Mucosa of rectum (tissue), 2 donors: ENCODE measurements at regions not wholly inside any gene's neighbourhood (a gene's known extent, or its start where the extent isn't known, plus 50 kb on each side); places are given as distances from the start of the nearest gene placed in this dataset.
"Not testable (repeated sequence)": the region's sequence is repeated elsewhere in the genome, so short reads cannot be mapped to it uniquely, and the experiment has no call there.

Experiments used
- H3K27ac ChIP-seq, 2 donors: one replicate each; pipeline ENCODE4 v1.7.0; 2013; ENCODE audit warnings: inconsistent platforms in 2 of 2, low read depth in 2 of 2, low read length in 2 of 2
- H3K27me3 ChIP-seq, 2 donors: one replicate each; pipeline ENCODE4 v1.7.0; 2013; ENCODE audit warnings: low read length in 2 of 2; ENCODE audit not compliant: control insufficient read depth in 2 of 2, insufficient read depth in 2 of 2
- H3K36me3 ChIP-seq, 2 donors: one replicate each; pipeline ENCODE4 v1.7.0; 2013; ENCODE audit warnings: low read length in 2 of 2; ENCODE audit not compliant: control insufficient read depth in 2 of 2, insufficient read depth in 2 of 2
- H3K4me1 ChIP-seq, 2 donors: one replicate each; pipeline ENCODE4 v1.7.0; 2013; ENCODE audit warnings: low read length in 2 of 2, mild to moderate bottlenecking in 1 of 2; ENCODE audit not compliant: control insufficient read depth in 2 of 2, insufficient read depth in 2 of 2
- H3K4me3 ChIP-seq, 2 donors: one replicate each; pipeline ENCODE4 v1.7.0; 2013; ENCODE audit warnings: low read length in 2 of 2
- H3K9ac ChIP-seq, 2 donors: one replicate each; pipeline ENCODE4 v1.7.0; 2013; ENCODE audit warnings: low read length in 2 of 2, low read depth in 1 of 2, mild to moderate bottlenecking in 1 of 2
- H3K9me3 ChIP-seq, 2 donors: one replicate each; pipeline ENCODE4 v1.7.0; 2013; ENCODE audit warnings: low read length in 2 of 2; ENCODE audit not compliant: control insufficient read depth in 2 of 2
- donor health status: healthy.
- donor health status: Normal muscosa, but diverticular disease.

DNA sequence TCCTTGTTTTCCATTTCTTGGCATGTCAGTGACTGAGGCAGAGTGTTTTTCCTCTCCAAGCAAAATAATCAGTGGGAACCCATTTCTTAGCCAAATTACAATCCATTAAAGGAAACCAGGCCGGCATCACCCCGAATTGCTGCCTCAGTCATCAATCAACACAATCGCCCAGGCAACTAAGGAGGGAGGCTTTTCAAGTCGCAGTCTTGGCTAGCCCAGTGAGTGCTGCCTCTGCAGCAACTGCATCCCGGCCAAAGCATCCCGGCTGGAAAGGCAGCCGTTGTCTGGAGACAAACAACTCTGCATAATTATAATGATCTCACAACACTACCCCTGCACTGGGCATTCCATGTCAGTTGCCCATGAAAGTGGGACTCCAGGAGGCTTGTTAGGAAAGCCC is 213.5 kb upstream of the PRICKLE2 start:
- no peak overlapping the region for H3K9ac ChIP-seq
- no peaks in the 10 kb centered on the region for H3K36me3 ChIP-seq
- no peak overlapping the region for H3K4me3 ChIP-seq
- peaks cover 7 to 8% of the 10 kb centered on the region in 2 donors for H3K27me3 ChIP-seq
- H3K9me3 ChIP-seq = no peaks in the 10 kb centered on the region
- no peak overlapping the region for H3K27ac ChIP-seq
- no peaks in the 10 kb centered on the region for H3K4me1 ChIP-seq

DNA sequence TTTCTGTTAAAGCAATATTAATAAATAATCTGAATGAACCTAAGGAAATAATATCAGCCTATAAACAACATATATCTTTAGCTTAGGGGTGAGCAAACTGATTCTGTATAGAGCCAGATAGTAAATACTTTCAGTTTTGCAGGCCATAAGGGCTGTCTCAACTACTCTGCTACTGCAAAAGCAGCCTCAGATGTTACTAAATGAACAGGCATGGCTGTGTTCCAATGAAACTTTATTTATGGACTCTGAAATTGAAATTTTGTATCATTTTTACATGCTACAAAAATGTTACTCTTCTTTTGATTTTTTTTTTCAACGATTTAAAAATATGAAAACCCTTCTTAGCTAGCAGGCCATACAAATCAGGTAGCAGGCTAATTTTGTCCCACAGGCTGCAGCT is 212.8 kb upstream of the PRICKLE2 start:
- H3K27ac ChIP-seq = no peak overlapping the region
- no peak overlapping the region for H3K4me3 ChIP-seq
- H3K9me3 ChIP-seq = no peaks in the 10 kb centered on the region
- H3K9ac ChIP-seq = no peak overlapping the region
- no peaks in the 10 kb centered on the region for H3K4me1 ChIP-seq
- H3K36me3 ChIP-seq = no peaks in the 10 kb centered on the region
- peaks cover 5% of the 10 kb centered on the region in 2 donors for H3K27me3 ChIP-seq

DNA sequence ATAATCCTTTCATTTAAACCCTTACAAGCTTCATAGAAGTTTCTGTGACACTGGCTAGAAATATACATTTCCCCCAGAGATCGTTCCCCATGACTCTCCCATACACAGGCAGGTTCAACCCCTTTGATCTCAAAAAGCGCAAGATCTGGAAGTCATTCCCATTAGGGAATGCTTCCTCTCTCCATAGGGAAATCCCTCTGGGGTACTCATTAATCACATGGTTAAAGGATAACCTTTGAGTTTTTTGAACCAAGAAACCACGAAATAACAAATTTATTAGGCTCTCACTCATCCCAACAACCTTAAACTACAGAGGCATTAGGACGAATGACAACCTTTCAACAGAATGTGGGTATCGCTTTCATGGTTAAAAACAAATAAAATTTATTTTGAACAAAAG is 211.9 kb upstream of the PRICKLE2 start:
- no peak overlapping the region for H3K9ac ChIP-seq
- H3K27me3 ChIP-seq = no peaks in the 10 kb centered on the region
- no peaks in the 10 kb centered on the region for H3K9me3 ChIP-seq
- no peak overlapping the region for H3K27ac ChIP-seq
- no peaks in the 10 kb centered on the region for H3K4me1 ChIP-seq
- no peak overlapping the region for H3K4me3 ChIP-seq
- no peaks in the 10 kb centered on the region for H3K36me3 ChIP-seq

DNA sequence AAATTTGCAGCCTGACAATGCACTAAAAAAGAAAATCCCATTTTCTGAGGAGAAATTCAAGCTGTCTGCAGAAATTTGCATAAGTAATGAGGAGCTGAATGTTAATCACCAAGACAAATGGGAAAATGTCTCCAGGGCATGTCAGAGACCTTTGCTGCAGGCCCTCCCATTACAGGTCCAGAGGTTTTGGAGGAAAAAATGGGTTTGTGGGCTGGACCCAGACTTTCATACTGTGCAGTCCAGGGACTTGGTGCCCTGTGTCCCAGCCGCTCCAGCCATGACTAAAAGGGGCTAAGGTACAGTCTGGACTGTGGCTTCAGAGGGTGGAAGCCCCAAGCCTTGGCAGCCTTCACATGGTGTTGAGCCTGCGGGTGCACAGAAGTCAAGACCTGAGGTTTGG is 209.8 kb upstream of the PRICKLE2 start:
- H3K4me3 ChIP-seq, H3K27ac ChIP-seq, H3K4me1 ChIP-seq, H3K36me3 ChIP-seq, H3K9ac ChIP-seq, H3K27me3 ChIP-seq, H3K9me3 ChIP-seq: not testable (repeated sequence)

DNA sequence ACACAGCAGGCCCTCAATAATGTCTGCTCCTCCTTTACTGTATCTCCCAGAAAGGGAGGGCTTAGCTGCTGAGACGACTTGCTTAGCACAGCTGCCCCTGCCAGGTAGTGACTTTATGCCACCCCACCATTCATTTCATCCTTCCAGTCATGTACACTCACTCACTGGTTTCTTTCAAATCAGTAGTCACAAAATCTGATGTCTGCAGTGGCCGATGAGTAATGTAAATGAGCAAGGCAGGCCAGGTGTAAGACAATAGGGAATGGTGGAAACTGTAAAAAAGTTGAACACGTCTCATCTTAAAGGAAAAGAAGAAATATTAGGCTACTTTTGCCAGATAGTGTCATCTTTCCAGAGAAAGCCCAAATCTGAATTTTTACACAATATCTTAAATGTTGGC is 207.6 kb upstream of the PRICKLE2 start:
- Histone ChIP-seq H3K9me3 (no peaks in the 10 kb centered on the region), H3K36me3 (no peaks in the 10 kb centered on the region), H3K27me3 (no peaks in the 10 kb centered on the region), H3K4me1 (no peaks in the 10 kb centered on the region), H3K27ac (no peak overlapping the region), H3K9ac (no peak overlapping the region), H3K4me3 (no peak overlapping the region)

DNA sequence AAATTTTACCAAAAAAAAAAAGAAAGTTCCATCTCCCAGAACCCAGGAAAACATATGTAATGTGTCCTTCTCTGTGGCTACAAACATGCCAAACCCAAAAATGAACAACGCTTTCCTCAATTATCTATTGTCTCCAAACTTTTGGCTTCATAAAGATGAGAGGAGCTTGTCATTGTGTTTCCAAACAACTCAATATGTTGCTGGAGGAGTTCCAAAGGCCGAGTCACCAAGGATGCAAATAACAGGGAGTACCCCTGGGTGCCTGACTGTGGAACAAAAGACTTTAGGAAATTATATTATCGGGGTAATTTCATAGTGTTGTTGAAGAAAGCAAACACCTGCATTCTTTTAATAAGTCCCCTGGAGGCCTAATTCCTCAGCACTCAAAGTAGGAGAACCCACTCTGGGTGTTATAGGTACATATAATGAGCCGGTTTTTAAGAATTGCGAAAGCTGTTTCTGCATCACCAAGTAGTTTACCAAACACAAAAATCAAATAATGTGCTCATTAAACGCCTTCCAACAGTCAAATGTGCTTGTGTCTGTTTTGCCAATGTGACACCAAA is 206.3 kb upstream of the PRICKLE2 start:
- H3K9ac ChIP-seq = no peak overlapping the region
- H3K27ac ChIP-seq = no peak overlapping the region
- H3K9me3 ChIP-seq = no peaks in the 10 kb centered on the region
- H3K4me1 ChIP-seq = no peaks in the 10 kb centered on the region
- no peaks in the 10 kb centered on the region for H3K36me3 ChIP-seq
- no peak overlapping the region for H3K4me3 ChIP-seq
- no peaks in the 10 kb centered on the region for H3K27me3 ChIP-seq

- Histone ChIP-seq H3K9ac (no peak overlapping the region), H3K9me3 (no peaks in the 10 kb centered on the region), H3K27ac (no peak overlapping the region), H3K4me3 (no peak overlapping the region), H3K36me3 (no peaks in the 10 kb centered on the region), H3K27me3 (no peaks in the 10 kb centered on the region), H3K4me1 (no peaks in the 10 kb centered on the region)
These were observed 202.4 kb upstream of the PRICKLE2 start for GRCh38 chr3:64427671-64428070.

- no peaks in the 10 kb centered on the region for H3K9me3 ChIP-seq
- no peaks in the 10 kb centered on the region for H3K4me1 ChIP-seq
- no peak overlapping the region for H3K27ac ChIP-seq
- H3K4me3 ChIP-seq = no peak overlapping the region
- no peaks in the 10 kb centered on the region for H3K36me3 ChIP-seq
- no peak overlapping the region for H3K9ac ChIP-seq
- H3K27me3 ChIP-seq = no peaks in the 10 kb centered on the region
These were observed 201.3 kb upstream of the PRICKLE2 start for GRCh38 chr3:64426551-64426950.

- Histone ChIP-seq H3K27ac (no peak overlapping the region), H3K4me1 (no peaks in the 10 kb centered on the region)
These were observed 197.7 kb upstream of the PRICKLE2 start for GRCh38 chr3:64422932-64423331.

GRCh38 chr3:64422192-64422591 is 196.9 kb upstream of the PRICKLE2 start:
- Histone ChIP-seq H3K36me3 (no peaks in the 10 kb centered on the region), H3K27ac (no peak overlapping the region), H3K27me3 (no peaks in the 10 kb centered on the region), H3K4me1 (no peaks in the 10 kb centered on the region), H3K9ac (no peak overlapping the region), H3K9me3 (no peaks in the 10 kb centered on the region), H3K4me3 (no peak overlapping the region)

More at GRCh38 chr3:64422932-64423331, 197.7 kb upstream of the PRICKLE2 start:
- H3K9me3 ChIP-seq = no peaks in the 10 kb centered on the region
- H3K36me3 ChIP-seq = no peaks in the 10 kb centered on the region
- no peak overlapping the region for H3K4me3 ChIP-seq
- no peaks in the 10 kb centered on the region for H3K27me3 ChIP-seq
- H3K9ac ChIP-seq = no peak overlapping the region

DNA sequence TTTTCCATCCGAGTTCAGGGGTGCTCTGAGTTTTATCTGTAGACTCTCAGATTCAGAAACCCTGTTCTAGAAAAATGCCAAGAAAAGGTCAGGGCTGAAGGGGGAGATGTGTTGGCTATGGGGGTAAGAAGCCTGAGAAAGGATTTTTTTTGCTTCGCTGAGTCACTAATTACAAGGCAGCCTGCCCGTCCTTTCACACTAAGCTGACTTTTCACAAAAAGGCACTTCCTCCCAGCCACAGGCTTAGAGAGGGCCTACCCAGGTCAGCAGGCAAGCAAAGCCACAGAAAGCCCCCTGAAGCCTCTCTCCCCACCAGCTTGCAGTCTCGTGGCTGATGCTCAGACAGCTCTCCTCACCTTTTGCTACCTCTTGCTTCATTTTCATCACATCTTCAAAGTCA is 192.6 kb upstream of the PRICKLE2 start:
- Histone ChIP-seq H3K9me3 (no peaks in the 10 kb centered on the region), H3K4me3 (no peak overlapping the region), H3K36me3 (no peaks in the 10 kb centered on the region), H3K27ac (no peak overlapping the region), H3K4me1 (no peaks in the 10 kb centered on the region), H3K9ac (no peak overlapping the region), H3K27me3 (no peaks in the 10 kb centered on the region)
